Peyer's patch (tissue), 4 donors: ENCODE measurements at regions not wholly inside any gene's neighbourhood (a gene's known extent, or its start where the extent isn't known, plus 50 kb on each side); places are given as distances from the start of the nearest gene placed in this dataset.

Experiments
- CTCF ChIP-seq, 6 experiments: fragments of 450-650 bp in 4 of 6; fragments of 200-600 bp in 2 of 6; sonication (generic) in 1 of 6; IDR thresholded peaks; one replicate each; pipeline ENCODE4 v1.5.1; 2017 to 2019; ENCODE audit warnings: antibody characterized with exemption in 6 of 6, mild to moderate bottlenecking in 3 of 6, moderate library complexity in 1 of 6
- POLR2A ChIP-seq, 2 donors: fragments of 450-650 bp; IDR thresholded peaks; one replicate each; pipeline ENCODE4 v1.5.1; 2017; ENCODE audit warnings: antibody characterized with exemption in 2 of 2, mild to moderate bottlenecking in 2 of 2, moderate library complexity in 2 of 2

- TF ChIP-seq CTCF (IDR thresholded peaks at IDR 0.05) (no peak), POLR2A (IDR thresholded peaks at IDR 0.05) (no peak)
These were observed 373.9 kb downstream of the ALG10 start for GRCh38 chr12:34396006-34396860.
